ENCODE measurements at regions not wholly inside any gene's neighbourhood (a gene's known extent, or its start where the extent isn't known, plus 50 kb on each side); places are given as distances from the start of the nearest gene placed in this dataset.
A peak's percentile ranks its signal among the peaks of the same experiment; 100 is the strongest.

DNA sequence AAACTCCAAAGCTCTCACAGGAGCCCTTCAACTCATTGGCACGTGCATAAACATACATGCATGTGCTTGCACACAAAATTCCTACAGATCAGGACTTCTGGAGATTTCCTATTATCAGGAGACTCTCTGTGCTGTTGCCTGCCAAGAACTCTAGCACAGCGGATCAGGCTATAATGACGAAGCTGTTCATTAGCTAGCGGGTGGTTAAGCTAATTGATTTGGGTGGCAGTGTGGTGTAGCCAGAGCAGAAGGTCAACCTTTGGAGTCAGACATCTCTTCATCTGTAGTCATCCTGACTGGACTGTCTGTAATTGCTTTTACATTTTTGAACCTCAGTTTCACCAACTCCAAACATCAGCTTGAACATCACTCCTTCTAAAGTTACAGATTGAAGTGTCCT, 69.0 kb downstream of the KIF2B start:
- Mint-ChIP-seq H3K4me3 (no peak overlapping the region), H3K36me3 (ENCODE audit: low read depth) (no peaks in the 10 kb centered on the region), H3K27me3 (ENCODE audit: low read depth) (no peaks in the 10 kb centered on the region), H3K27ac (no peak overlapping the region), H3K9me3 (peaks cover 8% of the 10 kb centered on the region), H3K4me1 (no peaks in the 10 kb centered on the region)
- TF ChIP-seq, protein P1, sequence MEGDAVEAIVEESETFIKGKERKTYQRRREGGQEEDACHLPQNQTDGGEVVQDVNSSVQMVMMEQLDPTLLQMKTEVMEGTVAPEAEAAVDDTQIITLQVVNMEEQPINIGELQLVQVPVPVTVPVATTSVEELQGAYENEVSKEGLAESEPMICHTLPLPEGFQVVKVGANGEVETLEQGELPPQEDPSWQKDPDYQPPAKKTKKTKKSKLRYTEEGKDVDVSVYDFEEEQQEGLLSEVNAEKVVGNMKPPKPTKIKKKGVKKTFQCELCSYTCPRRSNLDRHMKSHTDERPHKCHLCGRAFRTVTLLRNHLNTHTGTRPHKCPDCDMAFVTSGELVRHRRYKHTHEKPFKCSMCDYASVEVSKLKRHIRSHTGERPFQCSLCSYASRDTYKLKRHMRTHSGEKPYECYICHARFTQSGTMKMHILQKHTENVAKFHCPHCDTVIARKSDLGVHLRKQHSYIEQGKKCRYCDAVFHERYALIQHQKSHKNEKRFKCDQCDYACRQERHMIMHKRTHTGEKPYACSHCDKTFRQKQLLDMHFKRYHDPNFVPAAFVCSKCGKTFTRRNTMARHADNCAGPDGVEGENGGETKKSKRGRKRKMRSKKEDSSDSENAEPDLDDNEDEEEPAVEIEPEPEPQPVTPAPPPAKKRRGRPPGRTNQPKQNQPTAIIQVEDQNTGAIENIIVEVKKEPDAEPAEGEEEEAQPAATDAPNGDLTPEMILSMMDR (IDR thresholded peaks at IDR 0.05; ENCODE audit: unreplicated experiment in 3 of 3), result no peak

DNA sequence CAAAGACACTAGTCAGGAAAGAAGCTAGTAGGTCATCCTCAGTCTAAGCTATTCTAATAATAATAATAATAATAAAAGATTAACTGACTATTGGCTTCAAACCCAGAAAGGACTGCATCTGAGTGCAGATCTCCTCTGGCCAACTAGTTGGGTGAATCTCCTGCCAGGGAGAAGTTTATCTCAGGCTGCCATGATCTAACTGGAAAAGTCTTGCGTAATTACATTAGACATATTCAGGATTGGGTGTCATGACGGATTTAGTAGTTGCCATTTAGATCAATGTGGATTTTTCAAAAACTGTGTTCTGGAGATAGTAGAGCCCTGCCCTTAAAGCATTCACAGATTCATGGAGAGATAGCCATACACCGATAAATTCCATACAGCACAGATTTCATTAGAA, 69.5 kb downstream of the KIF2B start:
- Mint-ChIP-seq H3K27ac (peak overlapping the region in 2 of 3 experiments; percentile 16 to 36), H3K27me3 (ENCODE audit: low read depth) (no peaks in the 10 kb centered on the region)

GRCh38 chr17:53894591-53894990, 71.9 kb downstream of the KIF2B start:
- Mint-ChIP-seq H3K4me3 (no peak overlapping the region), H3K27me3 (ENCODE audit: low read depth) (no peaks in the 10 kb centered on the region), H3K4me1 (no peaks in the 10 kb centered on the region), H3K36me3 (ENCODE audit: low read depth) (no peaks in the 10 kb centered on the region), H3K27ac (no peak overlapping the region), H3K9me3 (no peaks in the 10 kb centered on the region)
- TF ChIP-seq, protein P1 (IDR thresholded peaks at IDR 0.05; ENCODE audit: unreplicated experiment in 3 of 3), result no peak

More for the DNA sequence above, 69.5 kb downstream of the KIF2B start:
- Mint-ChIP-seq H3K4me1 (no peaks in the 10 kb centered on the region), H3K4me3 (no peak overlapping the region), H3K9me3 (peaks cover 5% of the 10 kb centered on the region), H3K36me3 (ENCODE audit: low read depth) (no peaks in the 10 kb centered on the region)
- TF ChIP-seq, protein P1 (IDR thresholded peaks at IDR 0.05; ENCODE audit: unreplicated experiment in 3 of 3), result no peak

- Mint-ChIP-seq H3K27ac (no peak overlapping the region), H3K9me3 (no peaks in the 10 kb centered on the region), H3K36me3 (ENCODE audit: low read depth) (no peaks in the 10 kb centered on the region), H3K4me1 (no peaks in the 10 kb centered on the region), H3K4me3 (no peak overlapping the region), H3K27me3 (ENCODE audit: low read depth) (no peaks in the 10 kb centered on the region)
- TF ChIP-seq, protein P1 (IDR thresholded peaks at IDR 0.05; ENCODE audit: unreplicated experiment in 3 of 3), result no peak
These were observed 73.3 kb downstream of the KIF2B start for GRCh38 chr17:53896047-53896446.

GRCh38 chr17:53900951-53901350, 78.2 kb downstream of the KIF2B start:
- Mint-ChIP-seq H3K4me3 (no peak overlapping the region), H3K9me3 (peaks cover 14% of the 10 kb centered on the region), H3K27me3 (ENCODE audit: low read depth) (no peaks in the 10 kb centered on the region), H3K27ac (no peak overlapping the region), H3K36me3 (ENCODE audit: low read depth) (no peaks in the 10 kb centered on the region), H3K4me1 (no peaks in the 10 kb centered on the region)
- TF ChIP-seq, protein P1 (IDR thresholded peaks at IDR 0.05; ENCODE audit: unreplicated experiment in 3 of 3), result no peak

GRCh38 chr17:53907435-53907834, 84.7 kb downstream of the KIF2B start:
- Mint-ChIP-seq H3K27ac (no peak overlapping the region), H3K4me3 (no peak overlapping the region), H3K9me3 (peaks cover 7% of the 10 kb centered on the region), H3K4me1 (no peaks in the 10 kb centered on the region), H3K36me3 (ENCODE audit: low read depth) (no peaks in the 10 kb centered on the region), H3K27me3 (ENCODE audit: low read depth) (no peaks in the 10 kb centered on the region)
- TF ChIP-seq, protein P1 (IDR thresholded peaks at IDR 0.05; ENCODE audit: unreplicated experiment in 3 of 3), result no peak
